ENCODE measurements at regions not wholly inside any gene's neighbourhood (a gene's known extent, or its start where the extent isn't known, plus 50 kb on each side); places are given as distances from the start of the nearest gene placed in this dataset.

DNA sequence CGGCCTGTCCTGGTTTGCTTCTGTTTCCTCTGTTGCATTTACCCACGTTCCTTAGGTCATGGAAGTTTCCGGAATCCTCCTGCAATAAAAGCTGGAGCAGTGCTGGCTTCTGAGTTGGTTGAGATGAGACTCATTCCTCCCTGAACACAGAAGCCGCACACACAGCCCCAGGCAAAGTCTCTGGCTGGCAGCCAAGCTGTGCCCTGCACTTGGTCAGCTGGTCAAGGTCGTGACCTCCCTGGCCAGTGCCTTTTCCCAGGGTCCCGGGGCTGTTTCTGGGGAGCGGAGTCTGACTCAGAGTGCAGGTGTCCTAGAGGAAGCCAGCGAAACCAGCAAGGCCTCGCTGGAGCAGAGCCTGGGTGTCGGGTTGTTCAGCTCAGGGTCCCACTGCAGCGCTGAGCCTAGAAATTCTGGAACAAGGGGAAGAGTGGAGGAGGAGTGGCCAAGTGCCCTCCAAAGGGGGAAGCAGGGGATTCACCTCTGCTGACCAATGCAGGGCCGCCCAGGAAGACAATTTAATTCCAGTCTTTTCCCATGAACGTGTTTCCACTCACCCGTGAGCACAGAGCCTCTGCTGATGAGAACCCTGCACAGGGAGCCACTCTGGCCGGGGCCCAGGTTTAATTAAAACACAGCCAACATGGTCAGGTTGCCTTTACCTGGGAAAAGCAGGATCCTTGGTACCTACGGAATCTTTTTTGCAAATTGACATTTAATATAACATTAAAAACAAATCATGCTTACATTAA, 245.5 kb upstream of the PPP2R2D start:
- Mint-ChIP-seq H3K36me3 (no peaks in the 10 kb centered on the region), H3K4me3 (no peak overlapping the region), H3K27ac (no peak overlapping the region), H3K27me3 (peaks cover 13% of the 10 kb centered on the region), H3K9me3 (ENCODE audit: low read depth) (no peaks in the 10 kb centered on the region), H3K4me1 (ENCODE audit: low read depth) (peaks cover 7% of the 10 kb centered on the region)

DNA sequence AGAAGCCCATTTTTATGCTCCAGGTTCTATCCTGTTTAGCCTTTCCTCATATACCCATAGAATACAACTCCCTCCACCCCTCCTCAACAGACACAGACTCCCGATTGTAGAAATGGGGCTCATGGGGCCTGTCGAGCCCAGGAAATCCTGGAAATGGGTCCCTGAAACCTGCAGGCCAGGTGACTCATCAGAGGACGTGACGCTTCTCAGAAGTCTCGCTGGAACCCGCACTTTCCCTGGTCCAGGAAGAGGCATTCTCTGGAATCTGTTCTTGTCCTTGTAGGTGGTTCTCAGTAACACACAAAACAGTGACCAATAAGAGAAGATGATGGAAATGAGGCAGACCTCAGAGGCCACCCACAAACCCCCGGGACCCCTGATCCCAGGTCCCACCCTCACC, 244.8 kb upstream of the PPP2R2D start:
- Mint-ChIP-seq H3K9me3 (ENCODE audit: low read depth) (no peaks in the 10 kb centered on the region), H3K4me1 (ENCODE audit: low read depth) (peaks cover 7% of the 10 kb centered on the region), H3K36me3 (no peaks in the 10 kb centered on the region), H3K27me3 (peaks cover 13% of the 10 kb centered on the region), H3K27ac (no peak overlapping the region), H3K4me3 (no peak overlapping the region)

DNA sequence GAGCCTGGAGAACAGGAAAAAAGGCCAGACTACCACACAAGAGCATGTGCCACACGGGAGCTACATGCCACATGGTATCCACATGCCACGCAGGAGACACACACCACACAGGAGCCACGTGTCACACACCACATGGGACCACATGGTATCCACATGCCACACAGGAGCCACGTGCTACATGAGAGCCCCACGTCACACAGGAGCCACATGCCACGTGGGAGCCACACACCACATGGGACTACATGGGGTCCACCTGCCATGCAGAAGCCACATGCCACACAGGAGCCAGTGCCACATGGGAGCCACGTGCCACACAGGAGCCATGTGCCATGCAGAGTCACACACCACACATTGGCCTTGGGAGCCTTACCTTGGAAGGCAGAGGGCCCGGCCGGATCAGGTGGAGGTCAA, 244.4 kb upstream of the PPP2R2D start:
- no peaks in the 10 kb centered on the region for H3K9me3 Mint-ChIP-seq (ENCODE audit: low read depth)
- no peaks in the 10 kb centered on the region for H3K36me3 Mint-ChIP-seq
- H3K4me3 Mint-ChIP-seq: no peak overlapping the region
- H3K27me3 Mint-ChIP-seq: peaks cover 11% of the 10 kb centered on the region
- H3K27ac Mint-ChIP-seq: no peak overlapping the region
- peaks cover 7% of the 10 kb centered on the region for H3K4me1 Mint-ChIP-seq (ENCODE audit: low read depth)

- Mint-ChIP-seq H3K4me3 (no peak overlapping the region), H3K4me1 (ENCODE audit: low read depth) (peaks cover 2% of the 10 kb centered on the region), H3K27ac (no peak overlapping the region), H3K27me3 (peaks cover 9% of the 10 kb centered on the region), H3K36me3 (no peaks in the 10 kb centered on the region), H3K9me3 (ENCODE audit: low read depth) (no peaks in the 10 kb centered on the region)
Observed at GRCh38 chr10:131657318-131657984, 243.4 kb upstream of the PPP2R2D start.

GRCh38 chr10:131657985-131658330, 242.8 kb upstream of the PPP2R2D start:
- H3K27ac Mint-ChIP-seq: no peak overlapping the region
- H3K9me3 Mint-ChIP-seq (ENCODE audit: low read depth): no peaks in the 10 kb centered on the region
- H3K36me3 Mint-ChIP-seq: no peaks in the 10 kb centered on the region
- no peaks in the 10 kb centered on the region for H3K4me1 Mint-ChIP-seq (ENCODE audit: low read depth)
- H3K4me3 Mint-ChIP-seq: no peak overlapping the region
- peaks cover 7% of the 10 kb centered on the region for H3K27me3 Mint-ChIP-seq

DNA sequence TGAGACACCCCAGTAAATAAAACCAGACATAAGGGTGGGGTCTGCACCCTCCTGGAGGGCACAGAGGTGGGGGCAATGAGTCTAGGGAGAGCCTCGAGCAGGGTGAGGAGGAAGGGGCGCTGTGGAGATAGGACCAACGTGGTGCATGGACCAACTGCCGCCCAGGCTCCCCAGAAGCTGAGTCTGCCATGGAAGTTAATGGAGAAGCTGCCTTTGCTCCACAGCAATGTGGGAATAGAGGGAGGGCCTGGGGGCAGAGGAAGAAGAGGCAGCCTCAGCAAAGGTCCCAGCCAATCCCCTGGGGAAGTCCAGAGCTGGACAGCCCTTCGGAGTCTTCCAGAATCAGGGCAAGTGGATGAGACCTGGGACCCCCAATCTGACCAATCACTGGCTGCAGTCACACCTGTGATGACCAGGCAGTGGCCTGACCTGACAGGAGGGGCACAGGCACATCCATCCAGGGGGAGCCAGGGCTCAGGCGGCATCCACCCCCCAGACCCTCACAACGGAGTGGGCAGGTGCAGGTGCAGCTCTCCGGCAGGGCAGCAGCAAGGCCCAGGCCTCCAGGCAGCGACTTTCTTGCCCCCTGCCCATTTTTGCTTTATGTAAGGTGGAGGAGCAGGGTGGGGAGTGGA, 242.2 kb upstream of the PPP2R2D start:
- Mint-ChIP-seq H3K27me3 (peaks cover 6% of the 10 kb centered on the region), H3K27ac (no peak overlapping the region), H3K9me3 (ENCODE audit: low read depth) (no peaks in the 10 kb centered on the region), H3K4me3 (no peak overlapping the region), H3K36me3 (no peaks in the 10 kb centered on the region), H3K4me1 (ENCODE audit: low read depth) (no peaks in the 10 kb centered on the region)

- H3K4me1 Mint-ChIP-seq (ENCODE audit: low read depth): no peaks in the 10 kb centered on the region
- H3K9me3 Mint-ChIP-seq (ENCODE audit: low read depth): no peaks in the 10 kb centered on the region
- H3K27ac Mint-ChIP-seq: no peak overlapping the region
- H3K4me3 Mint-ChIP-seq: no peak overlapping the region
- H3K27me3 Mint-ChIP-seq: peaks cover 4% of the 10 kb centered on the region
- no peaks in the 10 kb centered on the region for H3K36me3 Mint-ChIP-seq
Observed at GRCh38 chr10:131660427-131660826, 240.4 kb upstream of the PPP2R2D start.

DNA sequence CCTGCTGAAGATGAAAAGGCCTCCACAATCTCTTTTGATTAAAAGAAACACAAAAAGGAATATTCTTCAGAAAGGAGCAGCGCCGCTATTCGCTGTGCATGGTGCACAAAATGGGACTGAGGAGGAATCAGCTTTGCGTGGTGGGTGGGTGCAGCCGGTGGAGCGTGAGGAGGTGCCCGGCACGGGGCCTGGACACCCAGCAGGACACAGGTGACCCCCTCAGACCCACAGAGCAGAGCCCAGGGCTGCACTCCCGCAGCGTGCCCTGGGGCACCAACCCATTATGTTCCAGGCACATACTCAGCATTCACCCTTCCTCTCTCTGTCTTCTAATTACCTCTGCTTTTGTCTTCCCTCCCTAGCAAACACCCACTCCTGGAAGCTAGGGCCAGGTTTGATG, 238.0 kb upstream of the PPP2R2D start:
- no peaks in the 10 kb centered on the region for H3K9me3 Mint-ChIP-seq (ENCODE audit: low read depth)
- H3K4me1 Mint-ChIP-seq (ENCODE audit: low read depth): no peaks in the 10 kb centered on the region
- no peaks in the 10 kb centered on the region for H3K36me3 Mint-ChIP-seq
- no peak overlapping the region for H3K4me3 Mint-ChIP-seq
- peaks cover 4% of the 10 kb centered on the region for H3K27me3 Mint-ChIP-seq
- H3K27ac Mint-ChIP-seq: no peak overlapping the region

DNA sequence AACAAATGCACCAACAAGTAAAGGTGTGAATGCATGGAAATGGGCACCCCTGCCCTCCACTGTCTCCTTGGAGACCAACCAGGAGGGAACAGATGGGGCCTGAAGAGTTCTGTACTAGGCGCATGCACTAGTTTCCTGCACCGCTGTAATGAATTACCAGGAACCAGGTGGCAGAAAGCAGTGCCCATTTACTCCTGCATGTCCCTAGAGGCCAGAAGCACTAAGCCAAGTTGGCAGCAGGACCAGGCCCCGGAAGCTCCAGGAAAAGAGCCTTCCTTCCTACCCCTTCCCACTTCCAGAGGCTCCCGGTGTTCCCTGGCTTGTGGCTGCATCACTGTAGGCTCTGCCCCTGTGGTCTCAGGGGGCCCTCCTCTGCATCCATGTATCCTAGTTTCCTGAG, 237.5 kb upstream of the PPP2R2D start:
- no peaks in the 10 kb centered on the region for H3K4me1 Mint-ChIP-seq (ENCODE audit: low read depth)
- no peaks in the 10 kb centered on the region for H3K9me3 Mint-ChIP-seq (ENCODE audit: low read depth)
- H3K27me3 Mint-ChIP-seq: peaks cover 4% of the 10 kb centered on the region
- no peak overlapping the region for H3K4me3 Mint-ChIP-seq
- H3K27ac Mint-ChIP-seq: no peak overlapping the region
- H3K36me3 Mint-ChIP-seq: no peaks in the 10 kb centered on the region

DNA sequence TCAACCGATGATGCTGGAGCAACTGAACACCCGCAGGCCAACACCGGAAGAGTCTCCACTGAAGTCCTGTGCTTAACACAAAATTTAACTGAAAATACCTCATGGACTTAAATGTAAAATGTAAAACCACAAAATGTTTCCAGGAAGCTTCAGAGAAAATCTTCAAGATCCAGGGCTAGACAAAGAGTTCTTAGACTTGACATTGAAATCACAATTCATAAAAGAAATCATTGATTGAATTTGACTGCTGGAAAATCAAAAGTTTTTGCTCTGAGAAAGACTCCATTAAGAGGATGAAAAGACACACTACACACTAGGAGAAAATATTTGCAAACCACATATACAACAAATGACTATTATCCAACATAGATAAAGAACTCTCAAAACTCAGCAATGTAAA, 234.7 kb upstream of the PPP2R2D start:
- no peaks in the 10 kb centered on the region for H3K36me3 Mint-ChIP-seq
- H3K4me1 Mint-ChIP-seq (ENCODE audit: low read depth): no peaks in the 10 kb centered on the region
- no peaks in the 10 kb centered on the region for H3K9me3 Mint-ChIP-seq (ENCODE audit: low read depth)
- H3K27me3 Mint-ChIP-seq: peaks cover 11% of the 10 kb centered on the region
- H3K4me3 Mint-ChIP-seq: no peak overlapping the region
- no peak overlapping the region for H3K27ac Mint-ChIP-seq

GRCh38 chr10:131667047-131667446, 233.8 kb upstream of the PPP2R2D start:
- Mint-ChIP-seq H3K4me3 (no peak overlapping the region), H3K27me3 (peaks cover 11% of the 10 kb centered on the region), H3K36me3 (no peaks in the 10 kb centered on the region), H3K9me3 (ENCODE audit: low read depth) (peaks cover 1% of the 10 kb centered on the region), H3K27ac (no peak overlapping the region), H3K4me1 (ENCODE audit: low read depth) (no peaks in the 10 kb centered on the region)

GRCh38 chr10:131667561-131667960, 233.2 kb upstream of the PPP2R2D start:
- no peak overlapping the region for H3K27ac Mint-ChIP-seq
- H3K36me3 Mint-ChIP-seq: no peaks in the 10 kb centered on the region
- H3K27me3 Mint-ChIP-seq: peaks cover 11% of the 10 kb centered on the region
- H3K9me3 Mint-ChIP-seq (ENCODE audit: low read depth): peaks cover 6% of the 10 kb centered on the region
- no peaks in the 10 kb centered on the region for H3K4me1 Mint-ChIP-seq (ENCODE audit: low read depth)
- H3K4me3 Mint-ChIP-seq: no peak overlapping the region

DNA sequence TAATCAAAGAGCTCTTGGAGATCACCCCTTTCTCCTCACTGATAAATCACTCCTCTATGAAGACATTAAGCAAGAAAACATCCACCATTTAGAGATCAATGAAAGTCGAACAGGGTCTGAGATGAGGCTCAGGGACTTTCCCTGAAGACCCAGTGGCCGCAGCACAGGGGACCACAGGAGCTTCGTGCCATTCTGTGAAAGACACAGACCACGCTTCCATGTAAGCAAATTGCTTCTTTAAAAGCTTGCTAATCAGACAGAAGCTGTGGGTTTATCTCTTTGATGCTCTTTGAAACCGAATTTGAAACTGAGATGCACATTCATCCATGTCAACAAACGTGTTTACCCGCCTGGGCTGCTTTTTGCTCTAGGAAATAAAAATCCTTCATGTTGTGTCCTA, 231.9 kb upstream of the PPP2R2D start:
- no peak overlapping the region for H3K27ac Mint-ChIP-seq
- H3K36me3 Mint-ChIP-seq: no peaks in the 10 kb centered on the region
- H3K9me3 Mint-ChIP-seq (ENCODE audit: low read depth): peaks cover 6% of the 10 kb centered on the region
- H3K4me3 Mint-ChIP-seq: no peak overlapping the region
- H3K27me3 Mint-ChIP-seq: peaks cover 8% of the 10 kb centered on the region
- no peaks in the 10 kb centered on the region for H3K4me1 Mint-ChIP-seq (ENCODE audit: low read depth)

DNA sequence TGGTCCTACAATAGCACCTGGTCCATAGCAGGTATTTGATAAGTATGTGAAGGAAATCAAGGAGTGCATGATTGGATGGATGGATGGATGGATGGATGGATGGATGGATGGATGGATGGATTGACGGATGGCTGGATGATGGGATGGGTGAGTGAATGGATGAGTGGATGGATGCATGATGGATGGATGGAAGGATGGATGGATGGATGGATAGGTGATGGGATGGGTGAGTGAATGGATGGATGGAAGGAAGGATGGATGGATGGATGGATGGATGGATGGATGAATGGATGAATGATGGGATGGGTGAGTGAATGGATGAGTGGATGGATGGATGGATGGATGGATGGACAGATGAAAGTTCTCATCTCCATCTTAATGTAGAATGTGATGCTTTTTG, 231.0 kb upstream of the PPP2R2D start:
- Mint-ChIP-seq H3K9me3 (ENCODE audit: low read depth) (peaks cover 6% of the 10 kb centered on the region), H3K4me1 (ENCODE audit: low read depth) (no peaks in the 10 kb centered on the region), H3K27ac (no peak overlapping the region), H3K36me3 (no peaks in the 10 kb centered on the region), H3K27me3 (peaks cover 8% of the 10 kb centered on the region), H3K4me3 (no peak overlapping the region)

GRCh38 chr10:131670341-131670740, 230.5 kb upstream of the PPP2R2D start:
- H3K36me3 Mint-ChIP-seq: no peaks in the 10 kb centered on the region
- H3K27me3 Mint-ChIP-seq: peaks cover 9% of the 10 kb centered on the region
- no peaks in the 10 kb centered on the region for H3K4me1 Mint-ChIP-seq (ENCODE audit: low read depth)
- H3K4me3 Mint-ChIP-seq: no peak overlapping the region
- peaks cover 6% of the 10 kb centered on the region for H3K9me3 Mint-ChIP-seq (ENCODE audit: low read depth)
- no peak overlapping the region for H3K27ac Mint-ChIP-seq

All from activated naive CD8-positive, alpha-beta T cell (primary cell).